ENCODE measurements at regions not wholly inside any gene's neighbourhood (a gene's known extent, or its start where the extent isn't known, plus 50 kb on each side); places are given as distances from the start of the nearest gene placed in this dataset.

- no peak for TF ChIP-seq EZH2 (IDR thresholded peaks at IDR 0.05; ENCODE audit: borderline replicate concordance, insufficient read depth, low read depth, low read length, poor library complexity, severe bottlenecking)
- TF ChIP-seq, protein P1, sequence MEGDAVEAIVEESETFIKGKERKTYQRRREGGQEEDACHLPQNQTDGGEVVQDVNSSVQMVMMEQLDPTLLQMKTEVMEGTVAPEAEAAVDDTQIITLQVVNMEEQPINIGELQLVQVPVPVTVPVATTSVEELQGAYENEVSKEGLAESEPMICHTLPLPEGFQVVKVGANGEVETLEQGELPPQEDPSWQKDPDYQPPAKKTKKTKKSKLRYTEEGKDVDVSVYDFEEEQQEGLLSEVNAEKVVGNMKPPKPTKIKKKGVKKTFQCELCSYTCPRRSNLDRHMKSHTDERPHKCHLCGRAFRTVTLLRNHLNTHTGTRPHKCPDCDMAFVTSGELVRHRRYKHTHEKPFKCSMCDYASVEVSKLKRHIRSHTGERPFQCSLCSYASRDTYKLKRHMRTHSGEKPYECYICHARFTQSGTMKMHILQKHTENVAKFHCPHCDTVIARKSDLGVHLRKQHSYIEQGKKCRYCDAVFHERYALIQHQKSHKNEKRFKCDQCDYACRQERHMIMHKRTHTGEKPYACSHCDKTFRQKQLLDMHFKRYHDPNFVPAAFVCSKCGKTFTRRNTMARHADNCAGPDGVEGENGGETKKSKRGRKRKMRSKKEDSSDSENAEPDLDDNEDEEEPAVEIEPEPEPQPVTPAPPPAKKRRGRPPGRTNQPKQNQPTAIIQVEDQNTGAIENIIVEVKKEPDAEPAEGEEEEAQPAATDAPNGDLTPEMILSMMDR (IDR thresholded peaks at IDR 0.05) = no peak
These were observed 101.0 kb downstream of the ADRB2 start for GRCh38 chr5:148927307-148927946.

Data from B cell (primary cell).